Adipocyte (in vitro differentiated cells): ENCODE measurements at regions not wholly inside any gene's neighbourhood (a gene's known extent, or its start where the extent isn't known, plus 50 kb on each side); places are given as distances from the start of the nearest gene placed in this dataset.
A peak's percentile ranks its signal among the peaks of the same experiment; 100 is the strongest.

Source experiments
- DNase-seq: peaks from one replicate; pipeline ENCODE4 v3.0.0-alpha.2; 2015; ENCODE audit warnings: low read depth
- H3K27me3 ChIP-seq: replicated peaks from 2 replicates; pipeline ENCODE4 v1.7.0; 2013; ENCODE audit warnings: mild to moderate bottlenecking, low read length, moderate library complexity; ENCODE audit not compliant: control insufficient read depth, insufficient read depth
- H3K36me3 ChIP-seq: 2 replicates; pipeline ENCODE4 v1.7.0; 2013; ENCODE audit warnings: low read length, mild to moderate bottlenecking, moderate library complexity; ENCODE audit not compliant: control insufficient read depth, insufficient read depth, severe bottlenecking
- H3K4me1 ChIP-seq: 2 replicates; pipeline ENCODE4 v1.7.0; 2013; ENCODE audit warnings: mild to moderate bottlenecking, low read length, moderate library complexity; ENCODE audit not compliant: control insufficient read depth, insufficient read depth
- H3K4me3 ChIP-seq: 2 replicates; pipeline ENCODE4 v1.7.0; 2013; ENCODE audit warnings: mild to moderate bottlenecking, low read length, moderate library complexity
- H3K9ac ChIP-seq: 2 replicates; pipeline ENCODE4 v1.7.0; 2013; ENCODE audit warnings: mild to moderate bottlenecking, low read length, moderate library complexity
- H3K9me3 ChIP-seq: 2 replicates; pipeline ENCODE4 v1.7.0; 2013; ENCODE audit warnings: mild to moderate bottlenecking, low read length, moderate library complexity; ENCODE audit not compliant: control insufficient read depth

DNA sequence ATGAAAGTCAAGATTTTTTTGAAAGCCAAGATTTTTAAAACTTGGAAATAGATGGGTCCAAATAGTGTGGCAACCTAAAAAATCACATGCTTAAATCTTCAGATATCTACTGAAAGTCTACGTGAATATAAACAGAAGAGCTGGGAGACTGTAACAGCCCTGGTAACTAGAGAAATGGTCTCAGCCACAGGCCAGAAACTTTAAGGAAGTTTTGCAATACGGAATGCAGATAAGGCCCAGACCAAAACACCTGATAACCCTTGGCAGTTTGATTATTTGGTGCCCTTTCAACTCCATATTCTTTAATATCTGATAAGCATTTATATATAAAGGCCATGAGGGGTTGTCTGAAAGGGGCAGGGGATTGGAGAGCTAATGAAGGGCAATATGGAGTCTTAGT lies 537.3 kb upstream of the TGFBR2 start:
- H3K9me3 ChIP-seq = no peaks in the 10 kb centered on the region
- H3K36me3 ChIP-seq = no peaks in the 10 kb centered on the region
- no peaks in the 10 kb centered on the region for H3K27me3 ChIP-seq
- peaks cover 10% of the 10 kb centered on the region for H3K4me1 ChIP-seq
- no peak overlapping the region for H3K4me3 ChIP-seq
- H3K9ac ChIP-seq = no peak overlapping the region
- DNase-seq = no peak

DNA sequence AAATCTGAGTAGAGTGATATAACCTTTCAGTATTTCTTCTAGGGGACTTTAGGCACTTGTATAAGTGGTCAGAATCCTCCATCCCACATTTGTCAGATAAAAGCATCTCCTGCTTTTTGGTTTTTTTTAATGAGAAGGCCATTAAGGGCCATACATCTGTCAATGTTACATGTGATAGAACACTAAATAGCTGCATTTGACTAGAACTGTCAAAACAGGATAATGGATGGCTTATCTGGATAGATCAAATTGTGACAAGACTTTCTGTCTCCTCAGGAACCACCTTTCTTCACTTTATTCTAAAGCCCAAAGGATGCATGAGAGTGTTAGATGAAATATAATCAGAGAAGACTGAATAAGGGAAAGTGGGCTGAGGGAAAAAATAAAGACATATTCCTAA lies 533.4 kb upstream of the TGFBR2 start:
- Histone ChIP-seq H3K4me3 (no peak overlapping the region), H3K27me3 (no peaks in the 10 kb centered on the region), H3K36me3 (no peaks in the 10 kb centered on the region), H3K9ac (no peak overlapping the region), H3K4me1 (peaks cover 11% of the 10 kb centered on the region), H3K9me3 (peaks cover 2% of the 10 kb centered on the region)
- DNase-seq = no peak

DNA sequence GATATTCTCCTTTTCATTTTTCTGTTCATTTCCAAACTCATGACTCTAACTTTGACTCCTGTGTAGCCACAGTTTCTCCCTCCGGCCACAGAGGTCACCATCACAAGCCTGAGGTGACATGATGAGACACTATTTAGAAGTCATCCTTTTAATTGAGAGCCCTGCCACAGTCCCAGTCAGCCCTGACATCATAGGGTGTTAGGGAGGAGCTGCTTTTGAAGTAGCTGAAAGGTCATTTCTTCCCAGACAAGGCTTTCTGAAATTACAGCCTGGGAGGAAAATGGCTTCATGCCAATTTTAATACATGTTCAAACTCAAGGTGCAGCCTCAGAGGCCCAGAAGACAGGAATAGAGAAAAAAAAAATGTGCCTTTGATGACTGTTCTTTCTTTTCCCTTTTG lies 532.8 kb upstream of the TGFBR2 start:
- Histone ChIP-seq H3K4me1 (peaks cover 11% of the 10 kb centered on the region), H3K4me3 (no peak overlapping the region), H3K9ac (no peak overlapping the region), H3K9me3 (peaks cover 2% of the 10 kb centered on the region), H3K36me3 (no peaks in the 10 kb centered on the region), H3K27me3 (no peaks in the 10 kb centered on the region)
- peak; percentile 35 for DNase-seq

DNA sequence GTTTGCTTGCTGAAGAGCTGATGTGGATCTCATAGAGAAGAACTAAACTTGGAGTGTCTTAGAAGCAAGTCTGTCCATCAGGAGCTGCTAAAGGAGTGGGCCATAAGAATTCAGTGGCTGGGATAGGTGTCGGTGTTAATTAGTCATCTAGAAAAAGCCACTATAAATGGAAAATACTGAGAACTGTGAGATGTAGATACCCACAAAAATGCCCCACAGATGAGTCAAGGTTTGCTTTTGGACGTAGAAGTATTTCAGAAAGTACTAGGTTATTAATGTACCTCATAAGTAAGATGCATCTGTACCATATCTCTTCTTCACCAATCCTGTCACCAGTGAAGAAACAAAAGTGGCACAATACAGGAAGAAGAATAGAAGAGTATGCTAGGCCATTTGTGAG lies 530.9 kb upstream of the TGFBR2 start:
- Histone ChIP-seq H3K9ac (no peak overlapping the region), H3K27me3 (no peaks in the 10 kb centered on the region), H3K36me3 (no peaks in the 10 kb centered on the region), H3K4me3 (no peak overlapping the region), H3K9me3 (peaks cover 2% of the 10 kb centered on the region), H3K4me1 (peaks cover 11% of the 10 kb centered on the region)
- no peak for DNase-seq

DNA sequence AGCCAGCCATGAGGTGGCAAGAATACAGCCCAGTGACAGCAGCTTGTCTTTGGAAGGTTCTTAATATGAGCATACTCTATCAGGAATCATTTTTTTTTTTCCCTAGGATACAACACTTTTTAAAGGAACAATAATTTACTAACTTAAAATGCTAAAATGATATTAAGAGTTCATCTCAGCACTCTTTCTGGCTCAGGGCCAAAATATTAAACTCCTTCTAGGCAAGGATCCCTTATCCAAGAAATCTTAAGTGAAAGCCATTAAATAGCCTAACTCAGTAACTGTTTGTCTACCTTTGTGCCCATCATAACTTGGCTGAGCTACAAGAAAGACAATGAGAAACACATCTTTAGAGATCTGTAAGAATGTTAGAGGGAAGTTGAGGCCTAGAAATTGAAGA lies 529.5 kb upstream of the TGFBR2 start:
- Histone ChIP-seq H3K4me3 (no peak overlapping the region), H3K9ac (no peak overlapping the region), H3K27me3 (no peaks in the 10 kb centered on the region), H3K36me3 (no peaks in the 10 kb centered on the region), H3K9me3 (peaks cover 2% of the 10 kb centered on the region), H3K4me1 (peaks cover 11% of the 10 kb centered on the region)
- no peak for DNase-seq

DNA sequence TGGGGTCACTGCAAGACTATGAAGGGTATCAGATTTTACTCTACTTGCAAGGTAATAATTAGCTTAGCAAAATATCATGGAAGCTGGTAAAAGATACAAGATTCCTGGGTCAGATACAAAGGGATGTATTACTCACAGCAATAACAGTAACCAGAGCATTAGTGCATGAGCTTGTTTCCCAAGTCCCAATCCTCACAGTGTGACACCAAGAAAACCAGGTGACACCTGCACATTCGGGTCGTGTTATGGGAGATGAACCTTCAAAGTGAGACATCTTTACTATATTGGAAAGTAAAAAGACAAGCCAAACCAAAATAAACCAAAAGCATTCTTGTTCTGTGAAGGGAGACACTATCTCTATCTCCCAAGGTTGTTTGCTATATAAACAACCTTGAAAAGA lies 528.7 kb upstream of the TGFBR2 start:
- H3K9me3 ChIP-seq = peaks cover 2% of the 10 kb centered on the region
- no peak for DNase-seq
- H3K4me1 ChIP-seq = peaks cover 11% of the 10 kb centered on the region
- no peak overlapping the region for H3K4me3 ChIP-seq
- no peaks in the 10 kb centered on the region for H3K36me3 ChIP-seq
- no peaks in the 10 kb centered on the region for H3K27me3 ChIP-seq
- no peak overlapping the region for H3K9ac ChIP-seq

DNA sequence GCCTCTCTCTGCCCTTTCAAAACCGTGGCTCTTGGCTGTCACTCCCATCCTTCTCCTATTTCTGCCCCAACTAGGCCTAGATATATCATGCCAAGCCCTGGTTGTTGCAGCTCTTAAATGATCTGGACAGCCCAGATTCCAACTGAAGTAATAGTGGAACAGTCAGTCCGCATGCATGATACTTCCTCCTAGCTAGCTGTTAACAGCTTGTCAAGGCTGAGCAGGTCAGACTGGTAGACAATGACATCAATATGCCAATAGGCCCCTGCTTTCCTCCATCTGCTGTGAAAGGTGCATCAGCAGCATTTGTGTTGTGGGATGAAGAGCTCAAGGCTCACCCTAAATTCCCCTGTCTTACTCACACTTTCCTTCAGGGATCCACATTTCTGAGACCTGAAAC lies 527.7 kb upstream of the TGFBR2 start:
- H3K27me3 ChIP-seq = no peaks in the 10 kb centered on the region
- peak; percentile 84 for DNase-seq
- H3K36me3 ChIP-seq = no peaks in the 10 kb centered on the region
- H3K9me3 ChIP-seq = peaks cover 2% of the 10 kb centered on the region
- no peak overlapping the region for H3K9ac ChIP-seq
- H3K4me3 ChIP-seq = no peak overlapping the region
- H3K4me1 ChIP-seq = peaks cover 4% of the 10 kb centered on the region

DNA sequence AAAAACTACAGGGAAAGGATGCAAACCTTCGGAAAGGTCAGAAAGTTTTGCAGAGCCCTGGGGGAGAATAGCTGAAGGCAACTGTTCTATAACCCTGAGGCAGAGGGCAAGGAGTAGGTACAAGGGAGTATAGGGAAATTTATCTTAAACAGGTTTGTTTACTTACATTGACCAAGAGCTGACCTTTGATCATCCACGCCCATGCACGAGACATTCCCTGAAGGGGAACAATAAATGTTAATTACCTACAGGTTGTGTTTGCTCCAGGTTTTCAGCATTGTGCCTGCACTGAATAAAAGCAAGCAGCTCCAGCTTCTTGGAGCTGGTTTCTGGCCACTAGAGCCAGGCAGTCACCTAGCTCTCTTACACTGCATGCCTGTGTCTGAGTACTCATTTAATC lies 524.5 kb upstream of the TGFBR2 start:
- DNase-seq = no peak
- no peaks in the 10 kb centered on the region for H3K4me1 ChIP-seq
- H3K27me3 ChIP-seq = no peaks in the 10 kb centered on the region
- H3K36me3 ChIP-seq = no peaks in the 10 kb centered on the region
- H3K9me3 ChIP-seq = no peaks in the 10 kb centered on the region
- H3K9ac ChIP-seq = no peak overlapping the region
- no peak overlapping the region for H3K4me3 ChIP-seq

DNA sequence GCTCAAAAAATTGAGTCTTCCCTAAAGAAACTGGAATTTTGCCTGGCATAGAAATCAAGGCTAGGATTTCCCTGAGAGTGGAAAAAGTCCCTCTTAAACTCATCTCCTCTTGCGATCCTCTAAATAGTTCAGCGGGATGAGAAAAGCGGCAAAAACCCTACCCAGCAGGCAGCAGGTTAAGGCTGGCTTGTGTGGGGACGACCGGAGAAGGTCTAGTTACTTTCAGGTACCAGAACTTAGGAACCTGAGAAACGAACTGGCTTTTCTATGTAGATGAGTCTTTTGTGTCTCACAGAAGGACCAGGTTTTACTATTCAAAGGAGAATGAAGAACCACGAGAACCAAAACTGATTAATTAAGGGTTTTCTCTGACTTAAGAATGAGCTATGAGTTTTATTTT lies 523.7 kb upstream of the TGFBR2 start:
- Histone ChIP-seq H3K4me3 (no peak overlapping the region), H3K4me1 (no peaks in the 10 kb centered on the region), H3K27me3 (no peaks in the 10 kb centered on the region), H3K9me3 (no peaks in the 10 kb centered on the region), H3K9ac (no peak overlapping the region), H3K36me3 (no peaks in the 10 kb centered on the region)
- DNase-seq = no peak

DNA sequence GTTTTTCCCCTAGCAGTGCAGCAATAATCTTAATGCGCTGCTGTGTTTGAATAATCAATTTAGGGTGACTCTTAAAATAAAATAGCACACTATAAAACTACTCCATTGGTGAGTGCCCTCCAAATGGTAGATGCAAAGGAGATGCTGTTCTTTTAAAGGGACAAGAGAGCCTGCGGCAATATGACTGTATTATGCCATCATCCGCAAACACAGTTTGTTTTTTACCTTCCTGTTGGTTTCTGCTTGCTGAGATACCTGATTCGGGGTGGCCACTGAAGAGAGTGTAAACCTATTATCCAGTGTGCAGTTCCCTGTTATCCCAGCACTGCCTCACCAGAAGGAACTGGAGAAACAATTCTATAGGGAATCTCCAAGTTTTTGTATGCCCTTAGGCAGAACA lies 523.1 kb upstream of the TGFBR2 start:
- no peak for DNase-seq
- Histone ChIP-seq H3K36me3 (no peaks in the 10 kb centered on the region), H3K4me1 (no peaks in the 10 kb centered on the region), H3K4me3 (no peak overlapping the region), H3K9me3 (no peaks in the 10 kb centered on the region), H3K9ac (no peak overlapping the region), H3K27me3 (no peaks in the 10 kb centered on the region)

DNA sequence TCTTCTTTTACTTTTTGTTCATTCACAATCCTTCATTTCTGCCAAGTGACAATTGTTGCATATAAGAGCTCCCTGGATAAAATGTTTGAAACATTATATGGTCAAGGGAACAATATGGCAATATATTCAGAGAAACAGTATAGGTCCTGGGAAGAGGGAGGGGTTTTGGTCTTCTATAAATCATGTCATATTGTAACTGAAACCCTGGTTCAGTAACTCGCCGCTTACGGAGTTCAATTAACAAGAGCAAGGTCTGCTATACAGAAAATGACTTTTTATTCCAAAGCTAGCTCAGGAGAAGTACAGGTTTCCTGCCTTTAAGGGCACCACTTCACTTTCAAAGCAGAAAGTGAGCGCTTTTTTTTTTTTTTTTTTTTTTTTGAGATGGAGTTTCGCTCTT lies 522.1 kb upstream of the TGFBR2 start:
- no peaks in the 10 kb centered on the region for H3K9me3 ChIP-seq
- no peaks in the 10 kb centered on the region for H3K4me1 ChIP-seq
- no peak overlapping the region for H3K9ac ChIP-seq
- no peak for DNase-seq
- no peak overlapping the region for H3K4me3 ChIP-seq
- H3K27me3 ChIP-seq = no peaks in the 10 kb centered on the region
- H3K36me3 ChIP-seq = no peaks in the 10 kb centered on the region

DNA sequence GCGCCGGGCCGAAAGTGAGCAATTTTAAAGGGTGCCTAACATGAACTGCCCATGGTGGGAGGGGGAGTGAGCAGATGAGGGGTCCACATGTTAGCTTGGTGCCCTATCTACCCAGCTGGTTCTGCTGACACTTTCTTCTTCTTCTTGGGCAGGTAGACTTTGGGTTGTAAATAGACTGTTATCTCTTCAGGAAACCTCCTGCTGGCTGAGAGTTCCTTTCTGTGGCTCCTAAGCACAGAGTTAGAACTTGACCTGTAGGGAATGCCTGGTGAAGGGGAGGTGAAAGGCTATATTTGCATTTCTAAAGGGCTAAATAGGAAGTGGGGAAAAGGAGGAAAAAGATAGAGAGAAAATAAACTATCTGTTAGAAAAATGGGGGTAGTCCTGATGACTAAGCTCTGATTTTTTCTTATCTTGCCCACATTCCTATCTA lies 521.4 kb upstream of the TGFBR2 start:
- Histone ChIP-seq H3K9ac (no peak overlapping the region), H3K9me3 (no peaks in the 10 kb centered on the region), H3K36me3 (no peaks in the 10 kb centered on the region), H3K27me3 (no peaks in the 10 kb centered on the region), H3K4me1 (no peaks in the 10 kb centered on the region), H3K4me3 (no peak overlapping the region)
- no peak for DNase-seq
